MM.1S (cell line): ENCODE measurements at regions not wholly inside any gene's neighbourhood (a gene's known extent, or its start where the extent isn't known, plus 50 kb on each side); places are given as distances from the start of the nearest gene placed in this dataset.

Source experiments
- DNase-seq: peaks from one replicate; pipeline ENCODE4 v3.0.0-alpha.2; 2015
- H2AFZ ChIP-seq: fragments of 300-600 bp; sonication (generic); 2 replicates; pipeline ENCODE4 v1.6.0; 2016; ENCODE audit warnings: antibody characterized with exemption, low read length
- H3F3A ChIP-seq: fragments of 300-600 bp; sonication (generic); 2 replicates; pipeline ENCODE4 v1.6.1; 2016; ENCODE audit warnings: mild to moderate bottlenecking, antibody characterized with exemption, low read length, moderate library complexity, mixed read lengths; ENCODE audit not compliant: insufficient read depth
- H3K27ac ChIP-seq: fragments of 300-600 bp; sonication (generic); 2 replicates; pipeline ENCODE4 v1.5.1; 2016; ENCODE audit warnings: mild to moderate bottlenecking, low read length
- H3K27me3 ChIP-seq: fragments of 300-600 bp; sonication (generic); replicated peaks from 2 replicates; pipeline ENCODE4 v1.6.0; 2016; ENCODE audit warnings: low read length; ENCODE audit not compliant: insufficient read depth
- H3K36me3 ChIP-seq: fragments of 300-600 bp; sonication (generic); replicated peaks from 2 replicates; pipeline ENCODE4 v1.6.1; 2016; ENCODE audit warnings: mild to moderate bottlenecking, low read length, mixed read lengths; ENCODE audit not compliant: insufficient read depth
- H3K4me1 ChIP-seq: fragments of 300-600 bp; sonication (generic); 2 replicates; pipeline ENCODE4 v1.6.1; 2016; ENCODE audit warnings: low read length, mixed read lengths
- H3K4me2 ChIP-seq: fragments of 300-600 bp; sonication (generic); 2 replicates; pipeline ENCODE4 v1.6.0; 2016; ENCODE audit warnings: low read depth, low read length
- H3K4me3 ChIP-seq: fragments of 300-600 bp; sonication (generic); 2 replicates; pipeline ENCODE4 v1.5.1; 2016; ENCODE audit warnings: low read length, mixed read lengths
- H3K79me2 ChIP-seq: fragments of 300-600 bp; sonication (generic); 2 replicates; pipeline ENCODE4 v1.6.1; 2016; ENCODE audit warnings: mixed run types, low read length, mixed read lengths
- H3K9ac ChIP-seq: fragments of 300-600 bp; sonication (generic); 2 replicates; pipeline ENCODE4 v1.6.1; 2016; ENCODE audit warnings: low read length, mixed read lengths
- H3K9me2 ChIP-seq: fragments of 300-600 bp; sonication (generic); replicated peaks from 2 replicates; pipeline ENCODE4 v1.6.1; 2016; ENCODE audit warnings: mild to moderate bottlenecking, low read length, mixed read lengths; ENCODE audit not compliant: insufficient read depth
- H3K9me3 ChIP-seq: fragments of 300-600 bp; sonication (generic); replicated peaks from 2 replicates; pipeline ENCODE4 v1.6.1; 2016; ENCODE audit warnings: mild to moderate bottlenecking, low read length, mixed read lengths; ENCODE audit not compliant: insufficient read depth
- H4K20me1 ChIP-seq: fragments of 300-600 bp; sonication (generic); 2 replicates; pipeline ENCODE4 v1.6.1; 2016; ENCODE audit warnings: mild to moderate bottlenecking, low read length, moderate library complexity, mixed read lengths; ENCODE audit not compliant: insufficient read depth
- CTCF ChIP-seq: fragments of 300-600 bp; sonication (generic); IDR thresholded peaks from 2 replicates; pipeline ENCODE4 v1.5.1; 2016; ENCODE audit warnings: antibody characterized with exemption, low read length, mixed read lengths
- EZH2 ChIP-seq: fragments of 300-600 bp; sonication (generic); optimal IDR thresholded peaks from 2 replicates; pipeline ENCODE3; 2017; ENCODE audit warnings: low read depth, mild to moderate bottlenecking, antibody characterized with exemption, low read length, mixed read lengths
- EZH2phosphoT487 ChIP-seq: fragments of 300-600 bp; sonication (generic); IDR thresholded peaks from 2 replicates; pipeline ENCODE4 v1.6.1; 2018; ENCODE audit warnings: antibody characterized with exemption, low read length

GRCh38 chr21:41582866-41583265, 74.9 kb upstream of the TMPRSS2 start:
- Histone ChIP-seq H4K20me1 (no peaks in the 10 kb centered on the region), H2AFZ (no peak overlapping the region), H3F3A (no peaks in the 10 kb centered on the region), H3K27ac (no peak overlapping the region), H3K9ac (no peak overlapping the region), H3K9me3 (no peaks in the 10 kb centered on the region), H3K4me2 (no peak overlapping the region), H3K36me3 (no peaks in the 10 kb centered on the region), H3K4me1 (no peaks in the 10 kb centered on the region), H3K27me3 (no peaks in the 10 kb centered on the region), H3K9me2 (no peaks in the 10 kb centered on the region), H3K4me3 (no peak overlapping the region), H3K79me2 (no peaks in the 10 kb centered on the region)
- DNase-seq = no peak
- TF ChIP-seq EZH2phosphoT487 (no peak), EZH2 (no peak), CTCF (no peak)

GRCh38 chr21:41582298-41582840, 74.4 kb upstream of the TMPRSS2 start:
- H4K20me1 ChIP-seq = no peaks in the 10 kb centered on the region
- no peak for DNase-seq
- H3K79me2 ChIP-seq = no peaks in the 10 kb centered on the region
- H3K9ac ChIP-seq = no peak overlapping the region
- H3F3A ChIP-seq = no peaks in the 10 kb centered on the region
- no peak overlapping the region for H3K27ac ChIP-seq
- H3K4me1 ChIP-seq = no peaks in the 10 kb centered on the region
- H3K4me2 ChIP-seq = no peak overlapping the region
- H2AFZ ChIP-seq = no peak overlapping the region
- H3K27me3 ChIP-seq = no peaks in the 10 kb centered on the region
- TF ChIP-seq EZH2phosphoT487 (no peak), EZH2 (no peak), CTCF (no peak)
- H3K9me2 ChIP-seq = no peaks in the 10 kb centered on the region
- H3K4me3 ChIP-seq = no peak overlapping the region
- no peaks in the 10 kb centered on the region for H3K9me3 ChIP-seq
- H3K36me3 ChIP-seq = no peaks in the 10 kb centered on the region

GRCh38 chr21:41581592-41582228, 73.8 kb upstream of the TMPRSS2 start:
- no peak for DNase-seq
- Histone ChIP-seq H2AFZ (no peak overlapping the region), H3K4me1 (no peaks in the 10 kb centered on the region), H3K4me2 (no peak overlapping the region), H3K9me3 (no peaks in the 10 kb centered on the region), H3K9ac (no peak overlapping the region), H3K27me3 (no peaks in the 10 kb centered on the region), H3K27ac (no peak overlapping the region), H3F3A (no peaks in the 10 kb centered on the region), H3K79me2 (no peaks in the 10 kb centered on the region), H3K36me3 (no peaks in the 10 kb centered on the region), H4K20me1 (no peaks in the 10 kb centered on the region), H3K9me2 (no peaks in the 10 kb centered on the region), H3K4me3 (no peak overlapping the region)
- no peak for TF ChIP-seq EZH2
- no peak for TF ChIP-seq CTCF
- TF ChIP-seq EZH2phosphoT487 = no peak
